HEK293T (cell line): ENCODE measurements at regions not wholly inside any gene's neighbourhood (a gene's known extent, or its start where the extent isn't known, plus 50 kb on each side); places are given as distances from the start of the nearest gene placed in this dataset.

ENCODE experiments used
- ELF4 ChIP-seq: fragments of 450-650 bp; IDR thresholded peaks from 2 replicates; pipeline ENCODE4 v1.6.1; 2017; ENCODE audit warnings: antibody characterized with exemption
- FOXA1 ChIP-seq: fragments of 450-650 bp; IDR thresholded peaks from 2 replicates; pipeline ENCODE4 v1.6.1; 2016; ENCODE audit warnings: mild to moderate bottlenecking
- FOXK2 ChIP-seq: fragments of 450-650 bp; IDR thresholded peaks from 2 replicates; pipeline ENCODE4 v1.6.1; 2016; ENCODE audit warnings: mild to moderate bottlenecking
- LEF1 ChIP-seq: fragments of 450-650 bp; IDR thresholded peaks from 2 replicates; pipeline ENCODE4 v1.6.1; 2017; ENCODE audit warnings: mild to moderate bottlenecking, borderline replicate concordance
- TARDBP ChIP-seq: fragments of 450-650 bp; IDR thresholded peaks from 2 replicates; pipeline ENCODE4 v1.6.1; 2016

- TF ChIP-seq FOXA1 = no peak
- TF ChIP-seq ELF4 = no peak
- TF ChIP-seq FOXK2 = no peak
- no peak for TF ChIP-seq TARDBP
- TF ChIP-seq LEF1 = no peak
These were observed 480.0 kb upstream of the ROBO1 start for GRCh38 chr3:80247766-80248165.
